PC-9 (cell line): ENCODE measurements at regions not wholly inside any gene's neighbourhood (a gene's known extent, or its start where the extent isn't known, plus 50 kb on each side); places are given as distances from the start of the nearest gene placed in this dataset.

Experiments
- BruUV-seq: library from RNA; stranded (reverse); fragments of 400-500 nt; replicated peaks from 2 replicates; lab custom pipeline; 2021; lab: Mats Ljungman, UMichigan
- CTCF ChIA-PET: fragments of 300-600 bp; sonication (Branson Sonifier 250); formaldehyde crosslinking; loops from one replicate; lab custom pipeline; 2022; ENCODE audit warnings: antibody characterized with exemption; lab: Charles Lee
- POLR2A ChIA-PET: fragments of 300-600 bp; sonication (Branson Sonifier 250); formaldehyde crosslinking; loops from one replicate; lab custom pipeline; 2022; ENCODE audit warnings: antibody characterized with exemption; ENCODE audit not compliant: unreplicated experiment; lab: Charles Lee
- DNase-seq, 2 experiments: peaks; one replicate each; pipeline versions ENCODE4 v3.0.0 to v3.0.0-alpha.2; 2015 to 2022; ENCODE audit warnings: mixed read lengths in 1 of 2
- H2AFZ ChIP-seq: fragments of 200-600 bp; sonication (generic); 2 replicates; pipeline ENCODE4 v1.8.1; 2017; ENCODE audit warnings: antibody characterized with exemption
- H3F3A ChIP-seq: fragments of 200-600 bp; sonication (generic); 2 replicates; pipeline ENCODE4 v1.8.1; 2017; ENCODE audit warnings: antibody characterized with exemption, mild to moderate bottlenecking, low read depth; ENCODE audit not compliant: insufficient read depth
- H3K27ac ChIP-seq: fragments of 200-600 bp; sonication (generic); 2 replicates; pipeline ENCODE4 v1.6.1; 2016; ENCODE audit warnings: mixed run types
- H3K27me3 ChIP-seq: fragments of 200-600 bp; sonication (generic); 2 replicates; pipeline ENCODE4 v1.6.1; 2016; ENCODE audit warnings: low read depth, mixed run types; ENCODE audit not compliant: insufficient read depth
- H3K36me3 ChIP-seq: fragments of 200-600 bp; sonication (generic); 2 replicates; pipeline ENCODE4 v1.6.1; 2016; ENCODE audit warnings: low read depth, mixed run types
- H3K4me1 ChIP-seq: fragments of 200-600 bp; sonication (generic); replicated peaks from 2 replicates; pipeline ENCODE4 v1.6.1; 2016; ENCODE audit warnings: mixed run types; ENCODE audit not compliant: insufficient read depth
- H3K4me2 ChIP-seq: fragments of 200-600 bp; sonication (generic); 2 replicates; pipeline ENCODE4 v1.6.1; 2017; ENCODE audit warnings: mixed run types
- H3K4me3 ChIP-seq: fragments of 200-600 bp; sonication (generic); 2 replicates; pipeline ENCODE4 v1.6.1; 2016; ENCODE audit warnings: mixed run types
- H3K79me2 ChIP-seq: fragments of 200-600 bp; sonication (generic); 2 replicates; pipeline ENCODE4 v1.6.1; 2017; ENCODE audit warnings: low read depth, mixed run types
- H3K9me2 ChIP-seq: fragments of 200-600 bp; sonication (generic); 2 replicates; pipeline ENCODE4 v1.8.1; 2017; ENCODE audit warnings: mild to moderate bottlenecking; ENCODE audit not compliant: insufficient read depth
- H3K9me3 ChIP-seq: fragments of 200-600 bp; sonication (generic); 2 replicates; pipeline ENCODE4 v1.8.1; 2016; ENCODE audit warnings: low read depth; ENCODE audit not compliant: insufficient read depth
- H4K20me1 ChIP-seq: fragments of 200-600 bp; sonication (generic); 2 replicates; pipeline ENCODE4 v1.8.1; 2017; ENCODE audit not compliant: insufficient read depth
- CTCF ChIP-seq: fragments of 200-600 bp; sonication (generic); conservative IDR thresholded peaks from 2 replicates; pipeline ENCODE4 v1.6.1; 2017; ENCODE audit warnings: mixed run types, antibody characterized with exemption, mild to moderate bottlenecking, moderate library complexity
- EZH2 ChIP-seq: fragments of 200-600 bp; sonication (generic); IDR thresholded peaks from 2 replicates; pipeline ENCODE4 v1.8.0; 2017; ENCODE audit warnings: antibody characterized with exemption, low read depth
- intact Hi-C: fragments of 100-400 bp; cut with micrococcal nuclease; formaldehyde crosslinking; loops from one replicate; pipeline ENCODE4 v1.10.0; 2022; ENCODE audit not compliant: unreplicated experiment

GRCh38 chr14:55799508-55800095, 219.6 kb downstream of the KTN1 start:
- DNase-seq: no peak
- Histone ChIP-seq H3K9me3 (peaks cover 16% of the 10 kb centered on the region), H3K4me2 (no peak overlapping the region), H3K27me3 (no peaks in the 10 kb centered on the region), H3K27ac (no peak overlapping the region), H4K20me1 (no peaks in the 10 kb centered on the region), H2AFZ (no peak overlapping the region), H3K9me2 (no peaks in the 10 kb centered on the region), H3F3A (peaks cover 18% of the 10 kb centered on the region), H3K79me2 (no peaks in the 10 kb centered on the region), H3K4me3 (no peak overlapping the region), H3K4me1 (peaks cover 47% of the 10 kb centered on the region), H3K36me3 (no peaks in the 10 kb centered on the region)
- no peak for TF ChIP-seq EZH2
- no peak for TF ChIP-seq CTCF
- intact Hi-C loops: loop anchor here (5.0 to 10.0 kb wide), 2 partner anchors 92 to 675 kb away; no protein-coding TSS in a partner anchor
- POLR2A ChIA-PET: no interaction called here
- no TSS peak for BruUV-seq
- CTCF ChIA-PET: no interaction called here

GRCh38 chr14:55800156-55800785, 220.3 kb downstream of the KTN1 start:
- Histone ChIP-seq H3K9me2 (no peaks in the 10 kb centered on the region), H3F3A (peaks cover 14% of the 10 kb centered on the region), H3K36me3 (no peaks in the 10 kb centered on the region), H3K9me3 (peaks cover 16% of the 10 kb centered on the region), H4K20me1 (no peaks in the 10 kb centered on the region), H3K4me1 (peaks cover 40% of the 10 kb centered on the region), H3K79me2 (no peaks in the 10 kb centered on the region), H3K27ac (no peak overlapping the region), H3K4me3 (no peak overlapping the region), H2AFZ (no peak overlapping the region), H3K4me2 (peak overlapping the region; percentile 17; the same call in 1 of the 2 replicates), H3K27me3 (no peaks in the 10 kb centered on the region)
- ChIA-PET POLR2A (no interaction called here), CTCF (no interaction called here)
- DNase-seq: no peak
- TF ChIP-seq EZH2 (no peak), CTCF (no peak)
- intact Hi-C loops: loop anchor here (5.0 to 10.0 kb wide), 2 partner anchors 93 to 675 kb away; no protein-coding TSS in a partner anchor
- no TSS peak for BruUV-seq

DNA sequence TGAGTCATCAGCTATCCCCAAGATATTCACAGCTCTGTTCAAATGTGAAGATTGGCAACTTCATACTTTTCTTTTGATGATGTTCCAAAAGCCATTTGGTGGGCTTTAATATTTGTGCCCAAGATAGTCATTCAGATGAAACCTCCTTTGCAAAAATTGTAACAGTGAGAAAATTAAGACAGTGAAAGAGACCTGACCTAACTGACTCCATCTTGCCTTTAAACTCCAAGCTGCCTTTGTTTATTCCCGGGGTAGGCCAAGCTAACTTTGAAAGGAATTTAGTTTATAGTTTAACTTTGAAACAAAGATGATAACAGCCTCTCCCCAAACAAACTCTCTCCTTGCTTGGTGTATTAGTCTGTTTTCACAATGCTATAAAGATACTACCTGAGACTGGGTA, 221.1 kb downstream of the KTN1 start:
- Histone ChIP-seq H3F3A (peaks cover 13% of the 10 kb centered on the region), H3K9me2 (no peaks in the 10 kb centered on the region), H4K20me1 (no peaks in the 10 kb centered on the region), H3K4me1 (peaks cover 38% of the 10 kb centered on the region), H3K9me3 (peaks cover 19% of the 10 kb centered on the region), H2AFZ (no peak overlapping the region), H3K27ac (no peak overlapping the region), H3K4me3 (no peak overlapping the region), H3K4me2 (peak overlapping the region; percentile 17; the same call in 1 of the 2 replicates), H3K27me3 (no peaks in the 10 kb centered on the region), H3K79me2 (no peaks in the 10 kb centered on the region), H3K36me3 (no peaks in the 10 kb centered on the region)
- BruUV-seq: no TSS peak
- intact Hi-C loops: loop anchor here (5.0 to 10.0 kb wide), 2 partner anchors 94 to 674 kb away; no protein-coding TSS in a partner anchor
- no peak for DNase-seq
- no peak for TF ChIP-seq EZH2
- no peak for TF ChIP-seq CTCF
- CTCF ChIA-PET: interaction anchor here (0.7 kb wide), 1 partner anchor 317 kb away, joined by 3 read pairs; the partner anchor contains the start of gene PELI2
- POLR2A ChIA-PET: no interaction called here
